ENCODE measurements at regions not wholly inside any gene's neighbourhood (a gene's known extent, or its start where the extent isn't known, plus 50 kb on each side); places are given as distances from the start of the nearest gene placed in this dataset.
"Not testable (repeated sequence)": the region's sequence is repeated elsewhere in the genome, so short reads cannot be mapped to it uniquely, and the experiment has no call there.

DNA sequence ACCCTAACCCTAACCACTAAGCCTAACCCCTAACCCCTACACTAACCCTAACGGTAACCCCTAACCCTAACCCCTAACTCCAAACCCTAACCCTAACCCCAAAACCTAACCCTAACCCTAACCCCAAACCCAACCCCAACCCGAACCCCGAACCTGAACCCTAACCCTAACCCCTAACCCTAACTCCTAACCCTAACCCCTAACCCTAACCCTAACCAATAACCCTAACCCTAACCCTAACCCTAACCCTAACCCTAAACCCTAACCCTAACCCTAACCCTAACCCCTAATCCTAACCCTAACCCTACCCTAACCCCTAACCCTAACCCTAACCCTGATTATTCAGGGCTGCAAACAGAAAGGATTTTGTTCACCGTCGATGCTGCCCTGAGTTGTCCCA is 144.6 kb upstream of the DUSP22 start:
- H3K9me3 ChIP-seq (ENCODE audit: control insufficient read depth, insufficient read depth, low read depth, low read length); intact Hi-C loops (cut with micrococcal nuclease; ENCODE audit: unreplicated experiment); H3K27me3 ChIP-seq (ENCODE audit: control insufficient read depth, insufficient read depth, low read length); POLR2A ChIA-PET; H3K36me3 ChIP-seq (ENCODE audit: control insufficient read depth, insufficient read depth, low read length); H3K4me1 ChIP-seq (ENCODE audit: control insufficient read depth, insufficient read depth, low read length); in situ Hi-C loops (cut with HindIII; ENCODE audit: low pct_unique_long_range_greater_than_20kb, low sequenced_read_pairs); H3K4me3 ChIP-seq (ENCODE audit: low read depth in 2 of 2, low read length in 2 of 2); ATAC-seq; H3K27ac ChIP-seq (ENCODE audit: low read length); BruUV-seq (replicated peaks); CTCF ChIA-PET; DNase-seq (ENCODE audit: low read depth, low spot score): not testable (repeated sequence)

- H3K27ac ChIP-seq (ENCODE audit: low read length); H3K36me3 ChIP-seq (ENCODE audit: control insufficient read depth, insufficient read depth, low read length); H3K9me3 ChIP-seq (ENCODE audit: control insufficient read depth, insufficient read depth, low read depth, low read length); in situ Hi-C loops (cut with HindIII; ENCODE audit: low pct_unique_long_range_greater_than_20kb, low sequenced_read_pairs); H3K27me3 ChIP-seq (ENCODE audit: control insufficient read depth, insufficient read depth, low read length); CTCF ChIA-PET; H3K4me1 ChIP-seq (ENCODE audit: control insufficient read depth, insufficient read depth, low read length); POLR2A ChIA-PET; BruUV-seq (replicated peaks); H3K4me3 ChIP-seq (ENCODE audit: low read depth in 2 of 2, low read length in 2 of 2); intact Hi-C loops (cut with micrococcal nuclease; ENCODE audit: unreplicated experiment): not testable (repeated sequence)
- DNase-seq (ENCODE audit: low read depth, low spot score) (peak; percentile 61), ATAC-seq (peak; percentile 58)
- peak; percentile 80 for TF ChIP-seq CTCF (IDR thresholded peaks at IDR 0.05)
Observed at GRCh38 chr6:148051-148984, 144.0 kb upstream of the DUSP22 start.

GRCh38 chr6:150147-150546 is 142.1 kb upstream of the DUSP22 start:
- H3K4me1 ChIP-seq (ENCODE audit: control insufficient read depth, insufficient read depth, low read length); H3K27me3 ChIP-seq (ENCODE audit: control insufficient read depth, insufficient read depth, low read length); DNase-seq (ENCODE audit: low read depth, low spot score); BruUV-seq (replicated peaks); in situ Hi-C loops (cut with HindIII; ENCODE audit: low pct_unique_long_range_greater_than_20kb, low sequenced_read_pairs); ATAC-seq; H3K9me3 ChIP-seq (ENCODE audit: control insufficient read depth, insufficient read depth, low read depth, low read length); POLR2A ChIA-PET; H3K4me3 ChIP-seq (ENCODE audit: low read depth in 2 of 2, low read length in 2 of 2); intact Hi-C loops (cut with micrococcal nuclease; ENCODE audit: unreplicated experiment); H3K36me3 ChIP-seq (ENCODE audit: control insufficient read depth, insufficient read depth, low read length); H3K27ac ChIP-seq (ENCODE audit: low read length): not testable (repeated sequence)
- CTCF ChIA-PET: interaction anchor here (0.7 kb wide), 1 partner anchor 251 kb away, joined by 3 read pairs; no protein-coding TSS in a partner anchor

DNA sequence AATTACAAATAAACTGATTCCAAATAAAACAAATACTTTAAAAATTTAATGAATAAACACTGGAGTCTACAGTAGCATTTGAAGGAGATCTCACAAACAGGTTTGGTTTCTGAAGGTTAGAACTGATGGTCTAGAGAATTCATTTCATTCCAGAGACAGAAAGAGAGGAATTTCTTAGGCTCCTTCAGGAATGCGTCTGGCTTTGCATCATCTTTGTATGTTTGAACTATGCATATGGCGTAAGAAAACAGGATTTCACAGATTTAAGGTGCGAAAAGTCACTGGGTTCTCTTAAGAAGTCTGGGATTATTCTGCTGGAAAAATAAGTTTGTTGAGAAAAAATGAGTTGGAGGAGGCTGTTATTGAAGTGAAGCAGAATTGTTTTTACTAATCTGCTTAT is 139.9 kb upstream of the DUSP22 start:
- H3K27me3 ChIP-seq (ENCODE audit: control insufficient read depth, insufficient read depth, low read length); CTCF ChIA-PET; intact Hi-C loops (cut with micrococcal nuclease; ENCODE audit: unreplicated experiment); in situ Hi-C loops (cut with HindIII; ENCODE audit: low pct_unique_long_range_greater_than_20kb, low sequenced_read_pairs); H3K4me3 ChIP-seq (ENCODE audit: low read depth in 2 of 2, low read length in 2 of 2); DNase-seq (ENCODE audit: low read depth, low spot score); BruUV-seq (replicated peaks); H3K4me1 ChIP-seq (ENCODE audit: control insufficient read depth, insufficient read depth, low read length); H3K36me3 ChIP-seq (ENCODE audit: control insufficient read depth, insufficient read depth, low read length); H3K9me3 ChIP-seq (ENCODE audit: control insufficient read depth, insufficient read depth, low read depth, low read length); H3K27ac ChIP-seq (ENCODE audit: low read length); POLR2A ChIA-PET; ATAC-seq: not testable (repeated sequence)

DNA sequence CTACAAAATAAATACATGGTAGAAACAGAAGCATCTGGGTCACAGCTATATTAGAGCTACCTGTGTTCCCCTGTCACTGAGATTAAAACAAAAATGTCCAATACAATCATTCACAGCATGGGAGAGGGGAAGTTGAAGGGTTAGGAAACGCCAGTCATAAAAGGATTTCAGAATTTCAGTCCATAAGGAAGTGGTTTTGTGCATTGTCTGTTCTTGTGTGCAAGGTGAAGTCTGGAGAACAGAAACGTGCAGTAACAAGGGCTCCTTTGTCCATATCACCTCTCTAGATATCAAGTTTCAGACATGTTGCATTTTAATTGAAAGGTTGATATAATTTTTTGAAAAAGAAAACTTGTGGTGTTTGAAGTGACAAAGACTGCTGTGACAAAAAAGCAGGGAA is 139.3 kb upstream of the DUSP22 start:
- BruUV-seq (replicated peaks); H3K36me3 ChIP-seq (ENCODE audit: control insufficient read depth, insufficient read depth, low read length); H3K27ac ChIP-seq (ENCODE audit: low read length); in situ Hi-C loops (cut with HindIII; ENCODE audit: low pct_unique_long_range_greater_than_20kb, low sequenced_read_pairs); H3K4me3 ChIP-seq (ENCODE audit: low read depth in 2 of 2, low read length in 2 of 2); H3K9me3 ChIP-seq (ENCODE audit: control insufficient read depth, insufficient read depth, low read depth, low read length); H3K27me3 ChIP-seq (ENCODE audit: control insufficient read depth, insufficient read depth, low read length); intact Hi-C loops (cut with micrococcal nuclease; ENCODE audit: unreplicated experiment); ATAC-seq; H3K4me1 ChIP-seq (ENCODE audit: control insufficient read depth, insufficient read depth, low read length); POLR2A ChIA-PET; DNase-seq (ENCODE audit: low read depth, low spot score); CTCF ChIA-PET: not testable (repeated sequence)

DNA sequence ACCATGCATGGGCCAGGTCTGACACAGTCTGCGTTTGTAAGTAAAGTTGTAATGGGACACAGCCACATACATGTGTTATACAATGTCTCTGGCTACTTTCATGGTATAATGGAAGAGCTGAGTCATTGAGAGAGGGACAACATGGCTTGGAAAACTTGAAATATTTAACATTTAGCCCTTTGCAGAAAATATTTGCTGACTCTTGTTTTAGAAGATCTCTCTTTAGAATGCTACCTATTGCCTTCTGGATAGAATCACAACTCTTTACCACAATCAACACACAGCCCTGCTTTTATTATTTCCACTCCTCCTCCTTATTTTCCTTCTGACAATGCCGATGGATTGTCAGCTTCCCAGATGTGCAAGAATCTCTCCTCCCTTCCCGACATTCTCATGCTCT is 138.4 kb upstream of the DUSP22 start:
- H3K9me3 ChIP-seq (ENCODE audit: control insufficient read depth, insufficient read depth, low read depth, low read length); DNase-seq (ENCODE audit: low read depth, low spot score); H3K4me1 ChIP-seq (ENCODE audit: control insufficient read depth, insufficient read depth, low read length); H3K4me3 ChIP-seq (ENCODE audit: low read depth in 2 of 2, low read length in 2 of 2); in situ Hi-C loops (cut with HindIII; ENCODE audit: low pct_unique_long_range_greater_than_20kb, low sequenced_read_pairs); CTCF ChIA-PET; BruUV-seq (replicated peaks); H3K36me3 ChIP-seq (ENCODE audit: control insufficient read depth, insufficient read depth, low read length); POLR2A ChIA-PET; intact Hi-C loops (cut with micrococcal nuclease; ENCODE audit: unreplicated experiment); ATAC-seq; H3K27me3 ChIP-seq (ENCODE audit: control insufficient read depth, insufficient read depth, low read length); H3K27ac ChIP-seq (ENCODE audit: low read length): not testable (repeated sequence)

All from Panc1 (cell line).